NOMO-1 treated with DMSO at 0.1 percent for 48 hours (cell line): ENCODE measurements at regions not wholly inside any gene's neighbourhood (a gene's known extent, or its start where the extent isn't known, plus 50 kb on each side); places are given as distances from the start of the nearest gene placed in this dataset.
"Not testable (repeated sequence)": the region's sequence is repeated elsewhere in the genome, so short reads cannot be mapped to it uniquely, and the experiment has no call there.

Experiments
- DNase-seq: peaks from one replicate; lab custom pipeline; 2025; ENCODE audit not compliant: unreplicated experiment; lab: John Stamatoyannopoulos, UW

- DNase-seq, result peak; percentile 5
These were observed 597.9 kb downstream of the EPM2A start for GRCh38 chr6:145137425-145137824.

- no peak for DNase-seq
These were observed 596.7 kb downstream of the EPM2A start for GRCh38 chr6:145138469-145139139.

GRCh38 chr6:145139140-145139850 is 596.0 kb downstream of the EPM2A start:
- DNase-seq, result peak; percentile 76

- no peak for DNase-seq
These were observed 595.4 kb downstream of the EPM2A start for GRCh38 chr6:145139895-145140294.

GRCh38 chr6:145141572-145141971 is 593.7 kb downstream of the EPM2A start:
- no peak for DNase-seq

GRCh38 chr6:145142958-145143357 is 592.4 kb downstream of the EPM2A start:
- no peak for DNase-seq

GRCh38 chr6:145143379-145143778 is 591.9 kb downstream of the EPM2A start:
- no peak for DNase-seq

- DNase-seq, result peak; percentile 42
These were observed 587.8 kb downstream of the EPM2A start for GRCh38 chr6:145147559-145147958.

- peak; percentile 96 for DNase-seq
These were observed 587.2 kb downstream of the EPM2A start for GRCh38 chr6:145147981-145148749.

GRCh38 chr6:145148776-145149175 is 586.5 kb downstream of the EPM2A start:
- DNase-seq, result no peak

GRCh38 chr6:145151624-145152023 is 583.7 kb downstream of the EPM2A start:
- no peak for DNase-seq

GRCh38 chr6:145153495-145153894 is 581.8 kb downstream of the EPM2A start:
- DNase-seq, result no peak

GRCh38 chr6:145155411-145155810 is 579.9 kb downstream of the EPM2A start:
- DNase-seq, result no peak

- DNase-seq, result peak; percentile 50
These were observed 579.2 kb downstream of the EPM2A start for GRCh38 chr6:145155873-145156782.

- not testable (repeated sequence) for DNase-seq
These were observed 576.7 kb downstream of the EPM2A start for GRCh38 chr6:145158636-145159035.

- DNase-seq, result no peak
These were observed 575.4 kb downstream of the EPM2A start for GRCh38 chr6:145159921-145160320.

GRCh38 chr6:145161501-145161900 is 573.8 kb downstream of the EPM2A start:
- DNase-seq, result no peak

- no peak for DNase-seq
These were observed 565.5 kb downstream of the EPM2A start for GRCh38 chr6:145169726-145170224.

- DNase-seq, result no peak
These were observed 559.9 kb downstream of the EPM2A start for GRCh38 chr6:145175470-145175869.

GRCh38 chr6:145178391-145178790 is 556.9 kb downstream of the EPM2A start:
- no peak for DNase-seq
